CD4-positive, CD25-positive, alpha-beta regulatory T cell (primary cell): ENCODE measurements at regions not wholly inside any gene's neighbourhood (a gene's known extent, or its start where the extent isn't known, plus 50 kb on each side); places are given as distances from the start of the nearest gene placed in this dataset.

Experiments
- ATAC-seq, 2 donors: fragments of 150-1000 bp; cut with Tn5 transposase; one replicate each; pipeline ENCODE4 v1.10.0; 2021; ENCODE audit warnings: low read depth in 2 of 2, moderate number of reproducible peaks in 2 of 2, moderate library complexity in 1 of 2
- DNase-seq, 3 donors: peaks; one replicate each; pipeline versions ENCODE4 v3.0.0 to v3.0.0-alpha.2; 2012 to 2022; ENCODE audit warnings: mixed read lengths in 1 of 3
- H3K27ac ChIP-seq: one replicate; pipeline ENCODE4 v1.7.0; 2013; ENCODE audit warnings: mild to moderate bottlenecking, low read length; ENCODE audit not compliant: insufficient read depth, poor library complexity, severe bottlenecking
- H3K27me3 ChIP-seq: one replicate; pipeline ENCODE4 v1.7.0; 2013; ENCODE audit warnings: low read length; ENCODE audit not compliant: control insufficient read depth, insufficient read depth
- H3K36me3 ChIP-seq: one replicate; pipeline ENCODE4 v1.7.0; 2013; ENCODE audit warnings: mild to moderate bottlenecking, low read length, moderate library complexity; ENCODE audit not compliant: control insufficient read depth, insufficient read depth
- H3K4me1 ChIP-seq: 2 replicates; pipeline ENCODE4 v1.7.0; 2013; ENCODE audit warnings: mild to moderate bottlenecking, low read length; ENCODE audit not compliant: insufficient read depth, control insufficient read depth, poor library complexity, severe bottlenecking
- H3K4me3 ChIP-seq: one replicate; pipeline ENCODE4 v1.7.0; 2013; ENCODE audit warnings: low read depth, mild to moderate bottlenecking, low read length, moderate library complexity
- H3K9me3 ChIP-seq, 2 experiments: 1 replicate in 1 of 2; 2 replicates in 1 of 2; pipeline ENCODE4 v1.7.0; 2013; ENCODE audit warnings: low read length in 2 of 2, mild to moderate bottlenecking in 1 of 2, moderate library complexity in 1 of 2; ENCODE audit not compliant: control insufficient read depth in 2 of 2
- H3K27ac Mint-ChIP-seq, 3 donors: one replicate each; pipeline ENCODE4 v1.8.0; 2020 to 2022; ENCODE audit warnings: mild to moderate bottlenecking in 3 of 3, mixed read lengths in 3 of 3, moderate library complexity in 2 of 3
- H3K27me3 Mint-ChIP-seq: one replicate; pipeline ENCODE4 v1.8.0; 2022; ENCODE audit warnings: mild to moderate bottlenecking, mixed read lengths
- H3K36me3 Mint-ChIP-seq: one replicate; pipeline ENCODE4 v1.8.0; 2020; ENCODE audit warnings: mixed read lengths
- H3K4me1 Mint-ChIP-seq, 4 donors: one replicate each; pipeline ENCODE4 v1.8.0; 2020 to 2022; ENCODE audit warnings: mixed read lengths in 4 of 4, mild to moderate bottlenecking in 1 of 4
- H3K4me3 Mint-ChIP-seq, 4 donors: one replicate each; pipeline ENCODE4 v1.8.0; 2020 to 2022; ENCODE audit warnings: mild to moderate bottlenecking in 4 of 4, mixed read lengths in 4 of 4, moderate library complexity in 3 of 4
- H3K9me3 Mint-ChIP-seq, 7 donors: one replicate each; pipeline ENCODE4 v1.8.0; 2020 to 2022; ENCODE audit warnings: mixed read lengths in 7 of 7, mild to moderate bottlenecking in 3 of 7, moderate library complexity in 2 of 7

DNA sequence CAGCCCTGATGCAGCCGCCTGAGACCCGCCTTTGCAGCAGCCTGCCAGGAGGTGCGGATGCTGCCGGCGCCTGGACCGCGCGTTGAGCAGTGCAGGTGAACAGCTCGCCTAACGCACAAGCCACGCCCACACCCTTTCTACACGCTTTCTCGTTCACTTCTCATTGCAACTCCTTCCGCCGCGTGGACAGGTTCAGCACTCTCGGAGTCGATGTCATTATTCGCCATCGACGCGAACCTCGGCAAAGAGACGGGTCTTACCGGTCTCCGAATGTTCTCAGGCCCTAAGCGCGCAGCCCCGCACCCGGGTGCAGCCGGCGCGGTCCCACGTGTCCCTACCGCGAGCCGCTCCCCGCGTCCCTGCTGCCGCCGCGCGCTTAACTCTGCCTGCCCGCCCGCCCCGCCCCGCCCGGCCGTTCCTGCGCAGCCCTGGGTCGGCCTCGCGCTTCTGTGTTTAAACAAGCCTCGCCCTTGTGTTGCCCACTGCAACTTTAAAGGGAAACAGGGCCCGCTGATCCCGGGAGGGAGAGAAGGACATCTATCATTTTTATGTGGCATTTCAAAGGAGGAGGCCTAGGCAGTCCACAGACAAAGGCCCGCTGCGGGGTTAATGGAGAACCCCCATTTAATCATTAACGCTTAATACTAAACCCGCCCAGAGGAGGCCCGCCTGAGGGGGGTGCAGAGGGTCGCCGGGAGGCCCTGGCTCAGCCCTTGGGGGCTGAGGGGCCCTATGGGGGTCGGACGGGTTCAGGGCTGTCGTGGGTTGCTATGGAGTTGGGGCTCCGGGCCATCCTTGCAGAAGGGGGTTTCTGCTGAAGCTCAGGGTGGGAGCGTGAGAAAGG is 128.5 kb downstream of the WDR11 start:
- H3K27me3 Mint-ChIP-seq = peaks cover 54% of the 10 kb centered on the region
- peaks cover 0 to 9% (median 4%) of the 10 kb centered on the region in 4 donors for H3K4me1 Mint-ChIP-seq
- Histone ChIP-seq H3K27me3 (peaks cover 13% of the 10 kb centered on the region), H3K36me3 (no peaks in the 10 kb centered on the region), H3K27ac (no peak overlapping the region), H3K4me3 (no peak overlapping the region), H3K4me1 (peaks cover 3% of the 10 kb centered on the region), H3K9me3 (no peaks in the 10 kb centered on the region)
- H3K4me3 Mint-ChIP-seq = peak overlapping the region in 2 of 4 donors; percentile 53 to 59
- DNase-seq = peak in 2 of 3 donors; percentile 33 to 38
- peaks cover 0 to 3% (median 0%) of the 10 kb centered on the region in 7 donors for H3K9me3 Mint-ChIP-seq
- ATAC-seq = peak; percentile 53 to 60
- no peaks in the 10 kb centered on the region for H3K36me3 Mint-ChIP-seq
- no peak overlapping the region for H3K27ac Mint-ChIP-seq

DNA sequence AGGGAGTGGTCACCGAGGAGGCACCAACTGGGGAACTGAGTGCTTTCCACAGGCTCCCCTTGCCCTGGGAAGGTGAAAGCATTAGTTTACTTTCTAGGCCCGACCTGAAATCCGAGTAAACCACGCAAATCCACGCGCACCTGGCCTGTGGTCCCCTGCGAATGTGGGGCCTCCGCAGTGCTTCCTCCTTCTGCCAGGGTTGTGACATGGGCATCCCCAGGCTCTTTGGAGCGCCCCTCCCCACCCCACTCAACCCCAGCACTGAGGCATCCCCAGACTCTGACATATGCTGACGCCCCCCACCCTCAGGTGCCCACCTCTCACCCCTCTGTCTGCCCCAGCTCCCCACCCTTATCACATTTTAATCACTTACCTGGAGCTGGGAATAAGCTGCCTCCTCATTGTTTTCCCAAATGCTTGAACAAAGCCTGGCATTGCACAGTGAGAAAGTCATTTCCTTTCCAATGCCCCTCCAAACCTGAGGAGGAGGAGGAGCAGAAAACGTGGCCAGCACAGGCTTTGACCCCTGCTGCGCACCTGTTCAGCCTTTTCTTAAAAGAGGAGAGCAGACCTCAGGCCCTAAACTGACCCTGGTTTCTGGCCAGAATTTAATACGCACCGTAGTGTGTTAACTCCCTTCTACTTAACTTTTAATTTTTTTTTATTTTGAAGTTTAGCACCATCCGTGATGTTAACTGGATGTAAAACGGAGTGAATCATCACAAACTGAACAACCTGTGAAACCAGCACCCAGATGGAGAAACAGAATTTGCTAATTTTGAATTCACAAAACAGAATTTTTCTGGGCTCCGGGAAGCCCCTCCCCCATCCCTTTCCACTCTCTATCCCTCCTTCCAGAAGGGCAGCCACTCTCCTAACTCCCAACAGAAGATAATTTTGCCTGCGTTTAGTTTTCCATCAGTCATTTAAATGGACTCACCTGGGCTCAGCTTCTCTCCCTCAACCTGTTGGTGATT is 129.4 kb downstream of the WDR11 start:
- Mint-ChIP-seq H3K27me3 (peaks cover 53% of the 10 kb centered on the region), H3K27ac (no peak overlapping the region), H3K36me3 (no peaks in the 10 kb centered on the region), H3K9me3 (peaks cover 0 to 2% (median 0%) of the 10 kb centered on the region in 7 donors), H3K4me1 (peaks cover 0 to 9% (median 4%) of the 10 kb centered on the region in 4 donors), H3K4me3 (peak overlapping the region in 1 of 4 donors; percentile 5)
- Histone ChIP-seq H3K4me3 (no peak overlapping the region), H3K27me3 (peaks cover 13% of the 10 kb centered on the region), H3K27ac (no peak overlapping the region), H3K36me3 (no peaks in the 10 kb centered on the region), H3K9me3 (no peaks in the 10 kb centered on the region), H3K4me1 (peaks cover 3% of the 10 kb centered on the region)
- ATAC-seq = no peak
- no peak for DNase-seq

DNA sequence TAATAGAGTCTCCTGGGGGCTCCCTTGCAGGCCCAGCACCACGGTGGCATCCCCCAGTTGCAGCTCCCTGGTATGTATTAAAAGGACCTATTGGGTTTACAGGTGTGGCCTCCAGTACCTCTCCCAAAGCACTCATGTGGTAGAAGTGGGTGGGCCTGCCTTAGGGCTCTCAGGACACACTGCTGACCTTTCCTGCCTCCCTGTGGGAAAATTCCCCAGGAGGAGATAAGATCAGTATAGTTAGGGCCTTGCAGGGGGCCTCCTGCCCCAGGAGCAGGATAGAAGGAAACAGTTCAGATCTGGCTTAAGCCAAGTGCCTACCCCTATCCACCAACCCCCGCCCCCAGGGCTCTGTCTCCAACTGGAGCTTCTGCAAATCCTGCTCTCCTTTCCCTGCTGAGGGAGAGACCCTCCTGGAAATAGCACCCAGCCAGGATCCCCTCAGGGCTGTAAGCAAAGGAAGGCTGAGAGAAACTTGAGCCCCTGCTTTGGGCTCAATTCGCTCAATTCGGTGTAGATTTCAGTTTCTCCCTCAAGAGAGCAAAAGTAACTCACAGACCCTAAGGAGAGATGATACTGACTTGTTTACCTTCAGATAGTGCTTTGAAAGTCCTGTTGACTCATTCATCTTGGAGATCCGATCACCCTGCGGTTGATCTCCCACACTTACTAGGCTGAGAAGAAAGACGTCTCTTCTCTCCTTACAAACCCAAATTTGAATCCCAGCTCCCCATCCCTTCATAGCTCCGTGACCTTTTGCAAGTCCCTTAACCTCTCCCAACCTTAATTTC is 130.6 kb downstream of the WDR11 start:
- H3K9me3 ChIP-seq = no peaks in the 10 kb centered on the region
- no peak overlapping the region for H3K27ac ChIP-seq
- Mint-ChIP-seq H3K4me1 (peaks cover 0 to 13% (median 4%) of the 10 kb centered on the region in 4 donors), H3K36me3 (no peaks in the 10 kb centered on the region), H3K4me3 (no peak overlapping the region), H3K9me3 (peaks cover 0 to 6% (median 0%) of the 10 kb centered on the region in 7 donors), H3K27ac (no peak overlapping the region), H3K27me3 (peaks cover 48% of the 10 kb centered on the region)
- H3K27me3 ChIP-seq = peaks cover 10% of the 10 kb centered on the region
- no peak for DNase-seq
- no peak overlapping the region for H3K4me3 ChIP-seq
- peaks cover 4% of the 10 kb centered on the region for H3K4me1 ChIP-seq
- no peak for ATAC-seq
- no peaks in the 10 kb centered on the region for H3K36me3 ChIP-seq

- H3K9me3 ChIP-seq = no peaks in the 10 kb centered on the region
- Mint-ChIP-seq H3K27me3 (peaks cover 48% of the 10 kb centered on the region), H3K27ac (no peak overlapping the region), H3K36me3 (no peaks in the 10 kb centered on the region), H3K4me1 (peaks cover 0 to 20% (median 9%) of the 10 kb centered on the region in 4 donors), H3K4me3 (no peak overlapping the region), H3K9me3 (peaks cover 0 to 4% (median 0%) of the 10 kb centered on the region in 7 donors)
- no peak overlapping the region for H3K4me3 ChIP-seq
- peaks cover 8% of the 10 kb centered on the region for H3K4me1 ChIP-seq
- no peaks in the 10 kb centered on the region for H3K36me3 ChIP-seq
- no peak overlapping the region for H3K27ac ChIP-seq
- H3K27me3 ChIP-seq = peaks cover 8% of the 10 kb centered on the region
- ATAC-seq (no peak), DNase-seq (no peak)
These were observed 131.3 kb downstream of the WDR11 start for GRCh38 chr10:120982507-120982906.

- H3K4me1 ChIP-seq = peaks cover 8% of the 10 kb centered on the region
- Mint-ChIP-seq H3K4me1 (peaks cover 0 to 27% (median 10%) of the 10 kb centered on the region in 4 donors), H3K36me3 (peaks cover 4% of the 10 kb centered on the region), H3K4me3 (no peak overlapping the region), H3K27me3 (peaks cover 38% of the 10 kb centered on the region), H3K9me3 (peaks cover 0 to 7% (median 0%) of the 10 kb centered on the region in 7 donors), H3K27ac (no peak overlapping the region)
- DNase-seq = no peak
- no peak overlapping the region for H3K4me3 ChIP-seq
- H3K27me3 ChIP-seq = peaks cover 6% of the 10 kb centered on the region
- peaks cover 0 to under 1% of the 10 kb centered on the region in 2 experiments for H3K9me3 ChIP-seq
- H3K36me3 ChIP-seq = no peaks in the 10 kb centered on the region
- ATAC-seq = no peak
- H3K27ac ChIP-seq = no peak overlapping the region
These were observed 132.6 kb downstream of the WDR11 start for GRCh38 chr10:120983721-120984120.

- DNase-seq = no peak
- Histone ChIP-seq H3K27ac (no peak overlapping the region), H3K4me1 (peaks cover 8% of the 10 kb centered on the region), H3K9me3 (peaks cover 0 to 5% of the 10 kb centered on the region in 2 experiments), H3K4me3 (no peak overlapping the region), H3K27me3 (peaks cover 3% of the 10 kb centered on the region), H3K36me3 (no peaks in the 10 kb centered on the region)
- Mint-ChIP-seq H3K4me3 (no peak overlapping the region), H3K9me3 (peaks cover 0 to 9% (median 0%) of the 10 kb centered on the region in 7 donors), H3K27me3 (peaks cover 33% of the 10 kb centered on the region), H3K36me3 (peaks cover 4% of the 10 kb centered on the region), H3K4me1 (peaks cover 0 to 22% (median 8%) of the 10 kb centered on the region in 4 donors), H3K27ac (no peak overlapping the region)
- no peak for ATAC-seq
These were observed 133.1 kb downstream of the WDR11 start for GRCh38 chr10:120984221-120984620.

GRCh38 chr10:120987359-120987758 is 136.2 kb downstream of the WDR11 start:
- Histone ChIP-seq H3K27me3 (no peaks in the 10 kb centered on the region), H3K4me3 (no peak overlapping the region), H3K4me1 (peaks cover 5% of the 10 kb centered on the region), H3K27ac (no peak overlapping the region), H3K9me3 (peaks cover 0 to 8% of the 10 kb centered on the region in 2 experiments), H3K36me3 (no peaks in the 10 kb centered on the region)
- Mint-ChIP-seq H3K36me3 (peaks cover 4% of the 10 kb centered on the region), H3K4me1 (peaks cover 0 to 18% (median 7%) of the 10 kb centered on the region in 4 donors), H3K4me3 (peak overlapping the region in 2 of 4 donors; percentile 0 to 53), H3K27ac (peak overlapping the region in 1 of 3 donors; percentile 34), H3K27me3 (peaks cover 20% of the 10 kb centered on the region), H3K9me3 (peaks cover 0 to 21% (median 6%) of the 10 kb centered on the region in 7 donors)
- ATAC-seq = peak in 1 of 2 donors; percentile 45
- DNase-seq = peak in 1 of 3 donors; percentile 34
